HepG2 (cell line): ENCODE measurements at regions not wholly inside any gene's neighbourhood (a gene's known extent, or its start where the extent isn't known, plus 50 kb on each side); places are given as distances from the start of the nearest gene placed in this dataset.

Experiments used
- CENPX ChIP-seq: sonication (generic); formaldehyde crosslinking; IDR thresholded peaks from 2 replicates; pipeline ENCODE4 v1.9.0; 2021; ENCODE audit warnings: mild to moderate bottlenecking, missing genetic modification reagents, moderate library complexity
- DMAP1 ChIP-seq: IDR thresholded peaks from 2 replicates; pipeline ENCODE4 v1.6.1; 2016
- EP300 ChIP-seq, 3 experiments: sonication (generic) in 1 of 3; formaldehyde crosslinking in 1 of 3; IDR thresholded peaks; 2 replicates each; pipeline versions ENCODE4 v1.5.1 to v1.6.1; 2011 to 2020; ENCODE audit warnings: low read depth in 2 of 3, low read length in 2 of 3, borderline replicate concordance in 1 of 3, improper control_type of control experiment in 1 of 3, mild to moderate bottlenecking in 1 of 3, missing genetic modification reagents in 1 of 3, moderate library complexity in 1 of 3
- FOSL2 ChIP-seq: sonication (generic); formaldehyde crosslinking; IDR thresholded peaks from 2 replicates; pipeline ENCODE4 v1.4.0; 2020; ENCODE audit warnings: missing genetic modification reagents
- HMG20A ChIP-seq: IDR thresholded peaks from 2 replicates; pipeline ENCODE4 v1.6.1; 2016; ENCODE audit warnings: borderline replicate concordance
- HOXA3 ChIP-seq: sonication (generic); formaldehyde crosslinking; IDR thresholded peaks from 2 replicates; pipeline ENCODE4 v1.5.0; 2020; ENCODE audit warnings: missing genetic modification reagents
- HOXA9 ChIP-seq: sonication (generic); formaldehyde crosslinking; IDR thresholded peaks from 2 replicates; pipeline ENCODE4 v1.8.1; 2022; ENCODE audit warnings: missing genetic modification reagents, mild to moderate bottlenecking, moderate library complexity, borderline replicate concordance
- KAT2B ChIP-seq: fragments of 150-350 bp; IDR thresholded peaks from 2 replicates; pipeline ENCODE4 v1.6.1; 2014; ENCODE audit warnings: low read depth, low read length, borderline replicate concordance
- KDM3A ChIP-seq: IDR thresholded peaks from 2 replicates; pipeline ENCODE4 v1.6.1; 2018; ENCODE audit warnings: low read depth, missing compliant biosample characterization
- MEF2D ChIP-seq: sonication (generic); formaldehyde crosslinking; IDR thresholded peaks from 2 replicates; pipeline ENCODE4 v1.5.1; 2020; ENCODE audit warnings: mild to moderate bottlenecking, missing genetic modification reagents
- PATZ1 ChIP-seq: sonication (generic); formaldehyde crosslinking; IDR thresholded peaks from 2 replicates; pipeline ENCODE4 v1.4.0; 2020; ENCODE audit warnings: missing genetic modification reagents
- POLR2AphosphoS2 ChIP-seq: IDR thresholded peaks from 2 replicates; pipeline ENCODE4 v1.6.1; 2011; ENCODE audit warnings: low read depth, low read length, improper control_type of control experiment
- RARG ChIP-seq: sonication (generic); formaldehyde crosslinking; IDR thresholded peaks from 2 replicates; pipeline ENCODE4 v1.4.0; 2020; ENCODE audit warnings: low read depth, mild to moderate bottlenecking, missing genetic modification reagents
- SYNCRIP ChIP-seq: fragments of 200-400 bp; formaldehyde crosslinking; IDR thresholded peaks from 2 replicates; pipeline ENCODE4 v1.6.1; 2018; ENCODE audit warnings: mild to moderate bottlenecking, low read depth, low read length; ENCODE audit not compliant: insufficient read depth
- TBX2 ChIP-seq: sonication (generic); formaldehyde crosslinking; IDR thresholded peaks from 2 replicates; pipeline ENCODE4 v1.5.0; 2020; ENCODE audit warnings: missing genetic modification reagents, mild to moderate bottlenecking, borderline replicate concordance
- ZFP36L1 ChIP-seq: sonication (generic); formaldehyde crosslinking; IDR thresholded peaks from 2 replicates; pipeline ENCODE4 v1.8.0; 2022; ENCODE audit warnings: mild to moderate bottlenecking, missing genetic modification reagents, moderate library complexity
- ZNF24 ChIP-seq: fragments of 450-650 bp; IDR thresholded peaks from 2 replicates; pipeline ENCODE4 v1.6.1; 2017; ENCODE audit warnings: antibody characterized with exemption, mild to moderate bottlenecking
- ZNF530 ChIP-seq: sonication (generic); formaldehyde crosslinking; IDR thresholded peaks from 2 replicates; pipeline ENCODE4 v1.5.0; 2020; ENCODE audit warnings: low read depth, mild to moderate bottlenecking, missing genetic modification reagents
- ZNF569 ChIP-seq: sonication (generic); formaldehyde crosslinking; IDR thresholded peaks from 2 replicates; pipeline ENCODE4 v1.5.0; 2020; ENCODE audit warnings: mild to moderate bottlenecking, missing genetic modification reagents, moderate library complexity, borderline replicate concordance
- TF ChIP-seq, protein P1 (sequence below): sonication (generic); formaldehyde crosslinking; IDR thresholded peaks from 2 replicates; pipeline ENCODE4 v1.5.0; 2020; ENCODE audit warnings: mild to moderate bottlenecking, missing genetic modification reagents, borderline replicate concordance
- TF ChIP-seq, protein P2 (sequence below): sonication (generic); IDR thresholded peaks from 2 replicates; pipeline ENCODE4 v1.6.1; 2016; ENCODE audit warnings: low read depth, borderline replicate concordance
- TF ChIP-seq, protein P3 (sequence below): sonication (generic); formaldehyde crosslinking; IDR thresholded peaks from 2 replicates; pipeline ENCODE4 v1.4.0; 2020; ENCODE audit warnings: missing genetic modification reagents, mild to moderate bottlenecking, borderline replicate concordance

GRCh38 chr14:100406505-100407131 is 83.5 kb downstream of the SLC25A47 start (continued):
- no peak for TF ChIP-seq EP300 (IDR thresholded peaks at IDR 0.05; ENCODE audit: low read depth in 2 of 2, low read length in 2 of 2)
- TF ChIP-seq EP300 (CRISPR knock-in tag; IDR thresholded peaks at IDR 0.05; ENCODE audit: borderline replicate concordance): peak; percentile 34; the same call in 1 of the 2 replicates
- TF ChIP-seq, protein P1, sequence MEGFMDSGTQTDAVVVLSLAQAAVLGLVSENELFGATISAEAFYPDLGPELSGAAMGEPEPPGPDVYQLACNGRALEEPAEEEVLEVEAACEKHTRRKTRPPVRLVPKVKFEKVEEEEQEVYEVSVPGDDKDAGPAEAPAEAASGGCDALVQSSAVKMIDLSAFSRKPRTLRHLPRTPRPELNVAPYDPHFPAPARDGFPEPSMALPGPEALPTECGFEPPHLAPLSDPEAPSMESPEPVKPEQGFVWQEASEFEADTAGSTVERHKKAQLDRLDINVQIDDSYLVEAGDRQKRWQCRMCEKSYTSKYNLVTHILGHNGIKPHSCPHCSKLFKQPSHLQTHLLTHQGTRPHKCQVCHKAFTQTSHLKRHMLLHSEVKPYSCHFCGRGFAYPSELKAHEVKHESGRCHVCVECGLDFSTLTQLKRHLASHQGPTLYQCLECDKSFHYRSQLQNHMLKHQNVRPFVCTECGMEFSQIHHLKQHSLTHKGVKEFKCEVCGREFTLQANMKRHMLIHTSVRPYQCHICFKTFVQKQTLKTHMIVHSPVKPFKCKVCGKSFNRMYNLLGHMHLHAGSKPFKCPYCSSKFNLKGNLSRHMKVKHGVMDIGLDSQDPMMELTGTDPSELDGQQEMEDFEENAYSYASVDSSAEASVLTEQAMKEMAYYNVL (CRISPR knock-in tag): peak; percentile 88; the same call in 1 of the 2 replicates
- 0 out of 2 replicates have a peak, but pooled peaks have one; percentile 38 for TF ChIP-seq DMAP1 (CRISPR knock-in tag)
- peak; percentile 65; the same call in 1 of the 2 replicates for TF ChIP-seq KDM3A (CRISPR knock-in tag)
- no peak for TF ChIP-seq HOXA9 (CRISPR knock-in tag)
- TF ChIP-seq HOXA3 (CRISPR knock-in tag): no peak
- no peak for TF ChIP-seq SYNCRIP
- TF ChIP-seq, protein P2, sequence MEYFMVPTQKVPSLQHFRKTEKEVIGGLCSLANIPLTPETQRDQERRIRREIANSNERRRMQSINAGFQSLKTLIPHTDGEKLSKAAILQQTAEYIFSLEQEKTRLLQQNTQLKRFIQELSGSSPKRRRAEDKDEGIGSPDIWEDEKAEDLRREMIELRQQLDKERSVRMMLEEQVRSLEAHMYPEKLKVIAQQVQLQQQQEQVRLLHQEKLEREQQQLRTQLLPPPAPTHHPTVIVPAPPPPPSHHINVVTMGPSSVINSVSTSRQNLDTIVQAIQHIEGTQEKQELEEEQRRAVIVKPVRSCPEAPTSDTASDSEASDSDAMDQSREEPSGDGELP: peak; percentile 44; the same call in 1 of the 2 replicates
- 0 out of 2 replicates have a peak, but pooled peaks have one; percentile 47 for TF ChIP-seq HMG20A (CRISPR knock-in tag)
- no peak for TF ChIP-seq ZNF24
- no peak for TF ChIP-seq ZNF569 (CRISPR knock-in tag)
- TF ChIP-seq POLR2AphosphoS2: no peak
- no peak for TF ChIP-seq ZNF530 (CRISPR knock-in tag)
- TF ChIP-seq MEF2D (CRISPR knock-in tag): no peak
- peak; percentile 46; the same call in 1 of the 2 replicates for TF ChIP-seq PATZ1 (CRISPR knock-in tag)
- TF ChIP-seq KAT2B: no peak
- peak; percentile 75; the same call in 1 of the 2 replicates for TF ChIP-seq TBX2 (CRISPR knock-in tag)
- TF ChIP-seq CENPX (CRISPR knock-in tag): no peak
- no peak for TF ChIP-seq RARG
- TF ChIP-seq ZFP36L1 (CRISPR knock-in tag): no peak
- TF ChIP-seq FOSL2 (CRISPR knock-in tag): peak; percentile 43; the same call in 1 of the 2 replicates
- TF ChIP-seq, protein P3, sequence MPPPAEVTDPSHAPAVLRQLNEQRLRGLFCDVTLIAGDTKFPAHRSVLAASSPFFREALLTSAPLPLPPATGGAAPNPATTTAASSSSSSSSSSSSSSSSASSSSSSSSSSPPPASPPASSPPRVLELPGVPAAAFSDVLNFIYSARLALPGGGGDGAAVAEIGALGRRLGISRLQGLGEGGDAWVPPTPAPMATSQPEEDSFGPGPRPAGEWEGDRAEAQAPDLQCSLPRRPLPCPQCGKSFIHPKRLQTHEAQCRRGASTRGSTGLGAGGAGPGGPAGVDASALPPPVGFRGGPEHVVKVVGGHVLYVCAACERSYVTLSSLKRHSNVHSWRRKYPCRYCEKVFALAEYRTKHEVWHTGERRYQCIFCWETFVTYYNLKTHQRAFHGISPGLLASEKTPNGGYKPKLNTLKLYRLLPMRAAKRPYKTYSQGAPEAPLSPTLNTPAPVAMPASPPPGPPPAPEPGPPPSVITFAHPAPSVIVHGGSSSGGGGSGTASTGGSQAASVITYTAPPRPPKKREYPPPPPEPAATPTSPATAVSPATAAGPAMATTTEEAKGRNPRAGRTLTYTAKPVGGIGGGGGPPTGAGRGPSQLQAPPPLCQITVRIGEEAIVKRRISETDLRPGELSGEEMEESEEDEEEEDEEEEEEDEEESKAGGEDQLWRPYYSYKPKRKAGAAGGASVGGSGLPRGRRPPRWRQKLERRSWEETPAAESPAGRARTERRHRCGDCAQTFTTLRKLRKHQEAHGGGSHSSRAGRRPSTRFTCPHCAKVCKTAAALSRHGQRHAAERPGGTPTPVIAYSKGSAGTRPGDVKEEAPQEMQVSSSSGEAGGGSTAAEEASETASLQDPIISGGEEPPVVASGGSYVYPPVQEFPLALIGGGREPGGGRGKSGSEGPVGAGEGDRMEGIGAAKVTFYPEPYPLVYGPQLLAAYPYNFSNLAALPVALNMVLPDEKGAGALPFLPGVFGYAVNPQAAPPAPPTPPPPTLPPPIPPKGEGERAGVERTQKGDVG: peak; percentile 12; the same call in 1 of the 2 replicates
